Stimulated activated CD4-positive, alpha-beta T cell treated with anti-CD3 and anti-CD28 coated beads, TNF-alpha, amount 100 ng/mL, for 24 hours (primary cell): ENCODE measurements at regions not wholly inside any gene's neighbourhood (a gene's known extent, or its start where the extent isn't known, plus 50 kb on each side); places are given as distances from the start of the nearest gene placed in this dataset.

Experiments
- DNase-seq, 3 experiments: peaks; one replicate each; pipeline ENCODE4 v3.0.0-alpha.2; 2020; ENCODE audit warnings: low read depth in 3 of 3

- DNase-seq: no peak
Observed at GRCh38 chr2:136183097-136183496, 65.1 kb upstream of the CXCR4 start.

- no peak for DNase-seq
Observed at GRCh38 chr2:136182315-136182714, 64.4 kb upstream of the CXCR4 start.

- no peak for DNase-seq
Observed at GRCh38 chr2:136179602-136179975, 61.6 kb upstream of the CXCR4 start.

- DNase-seq: no peak
Observed at GRCh38 chr2:136178941-136179601, 61.1 kb upstream of the CXCR4 start.

GRCh38 chr2:136175868-136176267 lies 57.9 kb upstream of the CXCR4 start:
- no peak for DNase-seq

- no peak for DNase-seq
Observed at GRCh38 chr2:136175466-136175865, 57.5 kb upstream of the CXCR4 start.

GRCh38 chr2:136173126-136173525 lies 55.2 kb upstream of the CXCR4 start:
- no peak for DNase-seq

- no peak for DNase-seq
Observed at GRCh38 chr2:136171223-136171622, 53.3 kb upstream of the CXCR4 start.

- DNase-seq: no peak
Observed at GRCh38 chr2:136168720-136169119, 50.8 kb upstream of the CXCR4 start.

- no peak for DNase-seq
Observed at GRCh38 chr2:136167721-136168475, 49.9 kb upstream of the CXCR4 start.
